ENCODE measurements at regions not wholly inside any gene's neighbourhood (a gene's known extent, or its start where the extent isn't known, plus 50 kb on each side); places are given as distances from the start of the nearest gene placed in this dataset.
A peak's percentile ranks its signal among the peaks of the same experiment; 100 is the strongest.
"Not testable (repeated sequence)": the region's sequence is repeated elsewhere in the genome, so short reads cannot be mapped to it uniquely, and the experiment has no call there.

DNA sequence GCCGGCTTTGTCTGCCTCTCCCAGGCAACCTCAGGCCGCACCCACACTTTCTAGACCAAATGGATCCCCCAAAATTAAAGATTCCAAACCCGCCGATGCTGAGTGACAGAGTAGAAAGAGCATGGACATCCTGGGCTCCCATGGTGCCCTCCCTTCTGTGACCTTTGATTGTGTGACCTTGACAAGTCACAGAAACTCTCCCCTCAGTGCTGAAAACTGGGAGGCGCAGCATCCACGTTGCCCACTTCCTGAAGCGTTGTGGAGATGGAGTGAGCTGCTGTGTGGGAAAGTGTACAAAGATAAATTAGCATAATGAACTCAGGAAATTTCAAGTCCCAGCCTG is 74.4 kb upstream of the MFGE8 start:
- Histone ChIP-seq H3K36me3 (no peaks in the 10 kb centered on the region), H3K4me3 (no peak overlapping the region)

GRCh38 chr15:88987934-88988671 is 74.9 kb upstream of the MFGE8 start:
- H3K27ac ChIP-seq: peak overlapping the region; percentile 75
- no peaks in the 10 kb centered on the region for H3K27me3 ChIP-seq (replicated peaks)
- H3K4me1 ChIP-seq (replicated peaks): peaks cover 57% of the 10 kb centered on the region
- no peaks in the 10 kb centered on the region for H3K9me3 ChIP-seq (replicated peaks)
- DNase-seq (ENCODE audit: low read depth in 1 of 2, low spot score in 2 of 2): peak; percentile 73 to 77
- H3K4me3 ChIP-seq: no peak overlapping the region
- H3K36me3 ChIP-seq: no peaks in the 10 kb centered on the region

More for the DNA sequence above, 74.4 kb upstream of the MFGE8 start:
- peak overlapping the region; percentile 75 for H3K27ac ChIP-seq
- no peak for DNase-seq (ENCODE audit: low read depth in 1 of 2, low spot score in 2 of 2)
- no peaks in the 10 kb centered on the region for H3K27me3 ChIP-seq (replicated peaks)
- peaks cover 63% of the 10 kb centered on the region for H3K4me1 ChIP-seq (replicated peaks)
- no peaks in the 10 kb centered on the region for H3K9me3 ChIP-seq (replicated peaks)

DNA sequence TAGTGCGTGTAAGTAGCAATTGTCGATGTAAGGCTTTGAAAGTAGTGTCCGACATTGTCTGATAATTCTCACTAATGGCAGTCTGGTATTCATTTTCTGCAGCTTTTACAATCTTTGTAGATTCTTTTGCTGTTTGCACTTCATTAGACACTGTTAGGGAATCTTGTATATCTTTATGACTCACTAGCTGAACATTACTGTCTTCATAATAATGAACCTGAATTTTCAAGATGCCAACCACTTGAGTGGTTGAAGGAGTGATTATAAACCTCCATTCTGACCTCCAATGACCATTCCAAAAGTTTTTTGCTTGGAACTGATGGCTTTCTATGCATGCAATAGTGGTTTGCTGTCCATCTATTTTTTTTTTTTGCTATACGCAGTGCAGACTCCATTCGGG is 76.4 kb upstream of the MFGE8 start:
- Histone ChIP-seq H3K27ac (peak overlapping the region; percentile 62), H3K4me1 (replicated peaks) (peaks cover 57% of the 10 kb centered on the region), H3K9me3 (replicated peaks) (no peaks in the 10 kb centered on the region), H3K4me3 (no peak overlapping the region), H3K27me3 (replicated peaks) (no peaks in the 10 kb centered on the region), H3K36me3 (no peaks in the 10 kb centered on the region)
- DNase-seq (ENCODE audit: low read depth in 1 of 2, low spot score in 2 of 2): peak in 1 of 2 experiments; percentile 87

- H3K4me1 ChIP-seq (replicated peaks): peaks cover 57% of the 10 kb centered on the region
- no peaks in the 10 kb centered on the region for H3K27me3 ChIP-seq (replicated peaks)
- H3K4me3 ChIP-seq: no peak overlapping the region
- no peaks in the 10 kb centered on the region for H3K36me3 ChIP-seq
- peak in 1 of 2 experiments; percentile 24 for DNase-seq (ENCODE audit: low read depth in 1 of 2, low spot score in 2 of 2)
- H3K9me3 ChIP-seq (replicated peaks): no peaks in the 10 kb centered on the region
- peak overlapping the region; percentile 62 for H3K27ac ChIP-seq
Observed at GRCh38 chr15:88990185-88990679, 77.1 kb upstream of the MFGE8 start.

- H3K27me3 ChIP-seq (replicated peaks): no peaks in the 10 kb centered on the region
- H3K36me3 ChIP-seq: no peaks in the 10 kb centered on the region
- peaks cover 51% of the 10 kb centered on the region for H3K4me1 ChIP-seq (replicated peaks)
- H3K4me3 ChIP-seq: no peak overlapping the region
- no peaks in the 10 kb centered on the region for H3K9me3 ChIP-seq (replicated peaks)
- no peak overlapping the region for H3K27ac ChIP-seq
- no peak for DNase-seq (ENCODE audit: low read depth in 1 of 2, low spot score in 2 of 2)
Observed at GRCh38 chr15:88992216-88992615, 79.0 kb upstream of the MFGE8 start.

- Histone ChIP-seq H3K4me1 (replicated peaks) (peaks cover 44% of the 10 kb centered on the region), H3K27me3 (replicated peaks) (no peaks in the 10 kb centered on the region), H3K27ac (no peak overlapping the region), H3K9me3 (replicated peaks) (no peaks in the 10 kb centered on the region), H3K4me3 (no peak overlapping the region), H3K36me3 (no peaks in the 10 kb centered on the region)
- no peak for DNase-seq (ENCODE audit: low read depth in 1 of 2, low spot score in 2 of 2)
Observed at GRCh38 chr15:88992912-88993376, 79.8 kb upstream of the MFGE8 start.

DNA sequence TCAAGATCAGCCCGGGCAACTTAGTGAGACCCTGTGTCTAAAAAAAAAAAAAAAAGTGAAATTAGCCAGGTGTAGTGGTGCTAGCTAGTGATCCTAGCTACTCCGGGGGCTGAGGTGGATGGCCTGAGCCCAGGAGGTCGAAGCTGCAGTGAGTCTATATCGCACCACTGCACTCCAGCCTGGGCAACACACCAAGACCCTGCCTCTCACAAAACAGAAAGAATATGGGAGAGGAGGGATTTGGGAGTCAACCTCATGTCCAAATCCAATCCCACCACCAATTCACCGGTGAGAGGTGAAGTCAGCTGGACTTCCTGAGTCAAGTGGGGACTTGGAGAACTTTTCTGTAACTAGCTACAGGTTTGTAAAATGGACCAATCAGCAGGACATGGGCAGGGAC is 80.5 kb upstream of the MFGE8 start:
- no peak overlapping the region for H3K27ac ChIP-seq
- H3K27me3 ChIP-seq (replicated peaks): no peaks in the 10 kb centered on the region
- H3K4me3 ChIP-seq: no peak overlapping the region
- peaks cover 37% of the 10 kb centered on the region for H3K4me1 ChIP-seq (replicated peaks)
- no peak for DNase-seq (ENCODE audit: low read depth in 1 of 2, low spot score in 2 of 2)
- no peaks in the 10 kb centered on the region for H3K9me3 ChIP-seq (replicated peaks)
- no peaks in the 10 kb centered on the region for H3K36me3 ChIP-seq

DNA sequence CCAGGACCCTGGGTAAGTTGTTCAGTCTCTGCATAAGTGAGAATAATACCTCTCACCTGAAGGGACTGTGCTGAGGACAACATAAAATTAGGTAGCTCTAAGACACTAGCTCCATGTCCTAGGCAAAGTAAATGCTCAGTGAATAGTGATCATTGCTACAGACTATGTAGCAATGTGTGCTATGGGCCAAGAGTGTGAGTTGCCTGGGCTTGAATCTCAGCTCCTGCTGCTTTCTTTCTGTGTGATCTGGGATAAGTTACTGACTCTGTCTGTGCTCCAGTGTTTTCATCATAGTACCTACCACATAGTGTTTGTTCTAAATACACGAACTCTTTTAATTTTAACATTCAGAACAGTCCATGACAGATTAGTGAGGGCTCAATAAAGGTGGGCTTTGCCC is 81.1 kb upstream of the MFGE8 start:
- Histone ChIP-seq H3K27me3 (replicated peaks) (no peaks in the 10 kb centered on the region), H3K9me3 (replicated peaks) (no peaks in the 10 kb centered on the region), H3K36me3 (no peaks in the 10 kb centered on the region), H3K27ac (no peak overlapping the region), H3K4me3 (no peak overlapping the region), H3K4me1 (replicated peaks) (peaks cover 30% of the 10 kb centered on the region)
- no peak for DNase-seq (ENCODE audit: low read depth in 1 of 2, low spot score in 2 of 2)

- Histone ChIP-seq H3K4me3 (no peak overlapping the region), H3K9me3 (replicated peaks) (no peaks in the 10 kb centered on the region), H3K27me3 (replicated peaks) (no peaks in the 10 kb centered on the region), H3K36me3 (no peaks in the 10 kb centered on the region), H3K27ac (no peak overlapping the region), H3K4me1 (replicated peaks) (peaks cover 20% of the 10 kb centered on the region)
- no peak for DNase-seq (ENCODE audit: low read depth in 1 of 2, low spot score in 2 of 2)
Observed at GRCh38 chr15:88995449-88995848, 82.3 kb upstream of the MFGE8 start.

- peaks cover 11% of the 10 kb centered on the region for H3K4me1 ChIP-seq (replicated peaks)
- H3K36me3 ChIP-seq: no peaks in the 10 kb centered on the region
- H3K9me3 ChIP-seq (replicated peaks): no peaks in the 10 kb centered on the region
- DNase-seq (ENCODE audit: low read depth in 1 of 2, low spot score in 2 of 2): no peak
- H3K4me3 ChIP-seq: no peak overlapping the region
- no peak overlapping the region for H3K27ac ChIP-seq
- H3K27me3 ChIP-seq (replicated peaks): no peaks in the 10 kb centered on the region
Observed at GRCh38 chr15:88997531-88997930, 84.4 kb upstream of the MFGE8 start.

DNA sequence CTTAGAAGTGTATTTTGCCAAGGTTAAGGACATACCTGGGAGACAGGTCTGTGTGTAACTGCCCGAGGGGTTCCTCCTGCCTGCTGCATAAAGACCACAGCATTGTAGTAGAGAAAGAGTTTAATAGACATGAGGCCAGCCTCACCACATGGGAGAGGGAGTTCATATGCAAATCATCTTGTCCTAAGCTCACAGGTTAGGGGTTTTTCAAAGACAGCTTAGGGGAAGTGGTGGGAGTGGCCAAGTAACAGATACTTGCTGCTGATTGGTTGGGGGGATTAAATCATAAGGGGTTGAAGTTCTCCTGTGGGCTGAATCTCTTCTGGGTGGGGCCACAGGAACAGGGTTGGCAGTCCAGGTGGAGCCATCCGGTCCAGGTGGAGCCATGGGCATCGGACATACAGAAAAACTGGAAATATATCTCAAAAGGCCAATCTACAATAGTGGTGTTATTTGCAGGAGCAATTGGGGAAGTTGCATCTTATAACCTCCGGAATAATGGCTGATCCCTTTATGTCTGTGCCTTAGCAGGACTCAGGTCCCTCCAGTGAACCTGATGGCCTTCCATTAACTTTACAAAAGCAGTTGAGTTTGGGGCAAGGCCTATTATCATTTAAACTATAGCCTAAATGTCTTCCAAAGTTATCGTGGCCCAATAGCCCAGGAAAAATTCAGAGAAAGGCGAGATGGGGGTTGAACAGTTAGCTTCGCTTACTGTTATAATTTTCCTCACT is 86.0 kb upstream of the MFGE8 start:
- Histone ChIP-seq H3K27ac (no peak overlapping the region), H3K27me3 (replicated peaks) (no peaks in the 10 kb centered on the region), H3K4me3 (no peak overlapping the region), H3K4me1 (replicated peaks) (peaks cover 17% of the 10 kb centered on the region), H3K9me3 (replicated peaks) (no peaks in the 10 kb centered on the region), H3K36me3 (no peaks in the 10 kb centered on the region)
- no peak for DNase-seq (ENCODE audit: low read depth in 1 of 2, low spot score in 2 of 2)

DNA sequence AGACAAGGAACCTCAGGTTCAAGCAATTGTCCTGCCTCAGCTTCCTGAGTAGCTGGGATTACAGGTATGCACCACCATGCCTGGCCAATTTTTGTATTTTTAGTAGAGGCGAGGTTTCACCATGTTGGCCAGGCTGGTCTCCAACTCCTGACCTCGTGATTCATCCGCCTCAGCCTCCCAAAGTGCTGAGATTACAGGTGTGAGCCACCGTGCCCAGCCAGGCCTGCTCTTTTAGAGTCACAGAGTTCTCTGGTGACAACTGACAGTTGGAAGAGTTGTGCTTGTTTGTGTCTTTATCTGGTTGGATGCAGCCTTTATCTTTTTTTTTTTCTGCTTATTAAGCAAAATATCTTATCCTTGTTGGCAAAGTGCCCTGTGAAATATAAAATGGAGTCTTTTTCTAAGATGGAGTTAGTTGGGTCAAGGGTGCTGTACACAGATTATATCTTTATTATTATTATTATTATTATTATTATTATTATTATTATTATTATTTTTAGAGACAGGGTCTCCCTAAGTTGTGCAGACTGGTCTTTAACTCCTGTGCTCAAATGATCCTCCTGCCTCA is 86.5 kb upstream of the ABHD2 start:
- not testable (repeated sequence) for H3K27ac ChIP-seq; H3K4me3 ChIP-seq; H3K9me3 ChIP-seq (replicated peaks); H3K27me3 ChIP-seq (replicated peaks); DNase-seq (ENCODE audit: low read depth in 1 of 2, low spot score in 2 of 2); H3K36me3 ChIP-seq
- peaks cover 17% of the 10 kb centered on the region for H3K4me1 ChIP-seq (replicated peaks)

DNA sequence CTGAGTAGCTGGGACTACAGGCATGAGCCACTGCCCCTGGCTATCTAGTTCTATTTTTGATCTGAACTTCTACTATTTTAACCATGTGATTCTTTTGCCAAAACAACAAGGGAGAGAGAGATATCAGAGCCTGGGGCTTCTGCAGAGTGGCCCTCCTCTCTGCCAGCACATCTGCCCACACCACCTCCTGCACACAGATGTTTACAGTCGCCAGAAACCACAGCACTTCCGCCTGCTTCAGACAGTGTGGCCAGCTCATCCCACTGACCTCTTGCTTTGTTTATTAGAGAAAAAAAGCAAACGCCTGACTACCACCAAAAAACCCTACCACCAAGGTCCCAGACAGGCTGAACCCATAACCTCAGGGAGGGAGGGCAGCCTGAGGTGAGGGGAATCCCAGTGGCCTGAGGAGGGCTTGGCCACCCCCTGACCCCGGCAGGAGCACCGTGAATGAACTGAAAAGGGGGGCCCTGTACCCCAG is 85.9 kb upstream of the ABHD2 start:
- H3K4me3 ChIP-seq: no peak overlapping the region
- no peaks in the 10 kb centered on the region for H3K36me3 ChIP-seq
- H3K9me3 ChIP-seq (replicated peaks): no peaks in the 10 kb centered on the region
- H3K27me3 ChIP-seq (replicated peaks): no peaks in the 10 kb centered on the region
- peak overlapping the region; percentile 9; the same call in 1 of the 2 replicates for H3K27ac ChIP-seq
- peaks cover 17% of the 10 kb centered on the region for H3K4me1 ChIP-seq (replicated peaks)
- peak; percentile 88 to 92 for DNase-seq (ENCODE audit: low read depth in 1 of 2, low spot score in 2 of 2)

DNA sequence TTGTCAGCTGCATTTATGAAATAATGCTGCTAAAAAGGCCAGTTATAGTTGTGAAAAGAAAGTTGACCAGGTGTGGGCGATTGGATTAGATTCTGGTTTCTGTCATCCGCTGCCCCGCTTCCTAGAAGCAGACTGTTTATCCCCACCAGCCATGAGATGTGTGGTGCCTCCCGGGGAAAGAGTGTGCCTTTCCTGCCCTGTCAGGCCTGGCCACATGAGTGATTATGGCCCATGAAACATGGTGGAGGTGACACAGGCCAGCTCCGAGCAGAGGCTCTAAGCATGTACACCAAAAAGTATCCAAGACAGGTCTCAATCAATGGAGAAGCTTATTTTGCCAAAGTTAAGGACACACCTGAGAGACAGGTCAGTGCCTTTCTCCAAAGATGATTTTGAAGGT is 85.4 kb upstream of the ABHD2 start:
- Histone ChIP-seq H3K36me3 (no peaks in the 10 kb centered on the region), H3K9me3 (replicated peaks) (no peaks in the 10 kb centered on the region), H3K4me3 (no peak overlapping the region), H3K27ac (peak overlapping the region; percentile 9; the same call in 1 of the 2 replicates), H3K27me3 (replicated peaks) (no peaks in the 10 kb centered on the region), H3K4me1 (replicated peaks) (peaks cover 17% of the 10 kb centered on the region)
- no peak for DNase-seq (ENCODE audit: low read depth in 1 of 2, low spot score in 2 of 2)

All from SJSA1 (cell line).